Calu3 (cell line): ENCODE measurements at regions not wholly inside any gene's neighbourhood (a gene's known extent, or its start where the extent isn't known, plus 50 kb on each side); places are given as distances from the start of the nearest gene placed in this dataset.
A peak's percentile ranks its signal among the peaks of the same experiment; 100 is the strongest.

ENCODE experiments used
- BruUV-seq: library from RNA; stranded (reverse); fragments of 400-500 nt; replicated peaks from 2 replicates; lab custom pipeline; 2021; lab: Mats Ljungman, UMichigan
- CTCF ChIA-PET: fragments of 300-600 bp; sonication (Branson Sonifier 250); formaldehyde crosslinking; loops from one replicate; lab custom pipeline; 2022; ENCODE audit warnings: antibody characterized with exemption; lab: Charles Lee
- DNase-seq: peaks from one replicate; pipeline ENCODE4 v3.0.0; 2022
- H3K27ac Mint-ChIP-seq: one replicate; pipeline ENCODE4 v1.8.0; 2022; ENCODE audit warnings: mixed read lengths; ENCODE audit not compliant: unreplicated experiment
- H3K27me3 Mint-ChIP-seq: one replicate; pipeline ENCODE4 v1.8.0; 2022; ENCODE audit warnings: mixed read lengths; ENCODE audit not compliant: unreplicated experiment
- H3K36me3 Mint-ChIP-seq: one replicate; pipeline ENCODE4 v1.8.0; 2022; ENCODE audit warnings: mild to moderate bottlenecking, moderate library complexity, mixed read lengths; ENCODE audit not compliant: insufficient read depth, unreplicated experiment
- H3K4me1 Mint-ChIP-seq: one replicate; pipeline ENCODE4 v1.8.0; 2022; ENCODE audit warnings: mild to moderate bottlenecking, low read depth, mixed read lengths; ENCODE audit not compliant: unreplicated experiment
- H3K4me3 Mint-ChIP-seq: one replicate; pipeline ENCODE4 v1.8.0; 2022; ENCODE audit warnings: mild to moderate bottlenecking, low read depth, moderate library complexity, mixed read lengths; ENCODE audit not compliant: unreplicated experiment
- H3K9me3 Mint-ChIP-seq: one replicate; pipeline ENCODE4 v1.8.0; 2022; ENCODE audit warnings: low read depth, mixed read lengths; ENCODE audit not compliant: unreplicated experiment
- CTCF ChIP-seq: fragments of 200-600 bp; IDR thresholded peaks from one replicate; pipeline ENCODE4 v1.8.0; 2022; ENCODE audit warnings: antibody characterized with exemption; ENCODE audit not compliant: unreplicated experiment
- intact Hi-C: fragments of 100-400 bp; cut with micrococcal nuclease; formaldehyde crosslinking; loops from one replicate; pipeline ENCODE4 v1.10.0; 2022; ENCODE audit not compliant: unreplicated experiment

- H3K4me1 Mint-ChIP-seq: peaks cover 20% of the 10 kb centered on the region
- H3K9me3 Mint-ChIP-seq: no peaks in the 10 kb centered on the region
- TSS peak; percentile 16 for BruUV-seq
- intact Hi-C loops: loop anchor here (5.0 kb wide), 1 partner anchor 96 kb away; no protein-coding TSS in a partner anchor
- peaks cover 26% of the 10 kb centered on the region for H3K36me3 Mint-ChIP-seq
- no peak overlapping the region for H3K27ac Mint-ChIP-seq
- H3K4me3 Mint-ChIP-seq: peak overlapping the region; percentile 59
- CTCF ChIA-PET: no interaction called here
- DNase-seq: no peak
- TF ChIP-seq CTCF: no peak
- H3K27me3 Mint-ChIP-seq: no peaks in the 10 kb centered on the region
Measured at GRCh38 chr9:708551-709432, 132.7 kb upstream of the DMRT1 start.

- no TSS peak for BruUV-seq
- no peak overlapping the region for H3K4me3 Mint-ChIP-seq
- H3K27ac Mint-ChIP-seq: no peak overlapping the region
- peaks cover 22% of the 10 kb centered on the region for H3K36me3 Mint-ChIP-seq
- H3K4me1 Mint-ChIP-seq: peaks cover 20% of the 10 kb centered on the region
- intact Hi-C loops: no loop called here
- CTCF ChIA-PET: no interaction called here
- H3K27me3 Mint-ChIP-seq: no peaks in the 10 kb centered on the region
- no peaks in the 10 kb centered on the region for H3K9me3 Mint-ChIP-seq
- TF ChIP-seq CTCF: no peak
- DNase-seq: no peak
Measured at GRCh38 chr9:710951-711745, 130.3 kb upstream of the DMRT1 start.

GRCh38 chr9:711761-712553 is 129.5 kb upstream of the DMRT1 start:
- DNase-seq: no peak
- H3K4me1 Mint-ChIP-seq: peaks cover 20% of the 10 kb centered on the region
- BruUV-seq: no TSS peak
- TF ChIP-seq CTCF: no peak
- H3K4me3 Mint-ChIP-seq: no peak overlapping the region
- H3K27me3 Mint-ChIP-seq: no peaks in the 10 kb centered on the region
- peak overlapping the region; percentile 33 for H3K27ac Mint-ChIP-seq
- peaks cover 14% of the 10 kb centered on the region for H3K36me3 Mint-ChIP-seq
- CTCF ChIA-PET: no interaction called here
- no peaks in the 10 kb centered on the region for H3K9me3 Mint-ChIP-seq
- intact Hi-C loops: no loop called here

- Mint-ChIP-seq H3K27me3 (no peaks in the 10 kb centered on the region), H3K9me3 (no peaks in the 10 kb centered on the region), H3K4me3 (no peak overlapping the region), H3K27ac (peak overlapping the region; percentile 33), H3K4me1 (peaks cover 20% of the 10 kb centered on the region), H3K36me3 (peaks cover 12% of the 10 kb centered on the region)
- BruUV-seq: no TSS peak
- CTCF ChIA-PET: no interaction called here
- no peak for DNase-seq
- intact Hi-C loops: no loop called here
- no peak for TF ChIP-seq CTCF
Measured at GRCh38 chr9:712643-713042, 128.9 kb upstream of the DMRT1 start.
